GM12892 (cell line): ENCODE measurements at regions not wholly inside any gene's neighbourhood (a gene's known extent, or its start where the extent isn't known, plus 50 kb on each side); places are given as distances from the start of the nearest gene placed in this dataset.
"Not testable (repeated sequence)": the region's sequence is repeated elsewhere in the genome, so short reads cannot be mapped to it uniquely, and the experiment has no call there.

Source experiments
- DNase-seq: peaks from one replicate; pipeline ENCODE4 v3.0.0; 2011; ENCODE audit not compliant: insufficient read length
- FAIRE-seq: peaks from 2 replicates; lab custom pipeline; 2011; peaks lifted over from hg19 to GRCh38; lab: Jason Lieb, UNC
- POLR2A ChIP-seq: IDR thresholded peaks from 2 replicates; pipeline ENCODE4 v1.6.1; 2011; ENCODE audit warnings: low read depth, low read length, control low read depth
- POLR2AphosphoS5 ChIP-seq: IDR thresholded peaks from 2 replicates; pipeline ENCODE4 v1.6.1; 2011; ENCODE audit warnings: low read depth, low read length, control low read depth
- TAF1 ChIP-seq: IDR thresholded peaks from 2 replicates; pipeline ENCODE4 v1.6.1; 2011; ENCODE audit warnings: low read depth, mild to moderate bottlenecking, control low read depth, low read length, borderline replicate concordance

- FAIRE-seq (no peak), DNase-seq (no peak)
- TF ChIP-seq TAF1: no peak
- no peak for TF ChIP-seq POLR2AphosphoS5
- TF ChIP-seq POLR2A: no peak
These were observed 72.2 kb upstream of the FICD start for GRCh38 chr12:108442910-108443309.

DNA sequence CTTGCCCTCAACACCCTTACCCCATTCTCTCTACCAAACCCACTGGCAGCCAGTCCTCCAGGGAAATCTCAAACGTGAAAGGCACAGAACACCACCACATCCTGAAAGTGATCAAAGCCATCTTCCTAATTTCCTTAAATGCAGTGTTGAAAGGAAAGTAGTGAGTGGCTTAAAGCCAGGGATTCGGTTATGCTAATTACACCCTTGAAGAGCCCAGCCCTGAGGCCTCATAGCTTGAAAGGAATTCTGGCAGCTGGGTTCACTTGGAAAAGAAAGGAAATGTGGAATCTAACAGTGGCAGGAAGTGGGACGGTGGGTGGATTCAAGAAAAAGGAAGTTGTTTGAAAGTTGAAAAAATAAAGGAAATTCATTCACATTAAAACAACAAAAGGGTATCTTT, 73.0 kb upstream of the FICD start:
- TF ChIP-seq POLR2A (no peak), POLR2AphosphoS5 (no peak), TAF1 (no peak)
- DNase-seq: no peak
- no peak for FAIRE-seq

DNA sequence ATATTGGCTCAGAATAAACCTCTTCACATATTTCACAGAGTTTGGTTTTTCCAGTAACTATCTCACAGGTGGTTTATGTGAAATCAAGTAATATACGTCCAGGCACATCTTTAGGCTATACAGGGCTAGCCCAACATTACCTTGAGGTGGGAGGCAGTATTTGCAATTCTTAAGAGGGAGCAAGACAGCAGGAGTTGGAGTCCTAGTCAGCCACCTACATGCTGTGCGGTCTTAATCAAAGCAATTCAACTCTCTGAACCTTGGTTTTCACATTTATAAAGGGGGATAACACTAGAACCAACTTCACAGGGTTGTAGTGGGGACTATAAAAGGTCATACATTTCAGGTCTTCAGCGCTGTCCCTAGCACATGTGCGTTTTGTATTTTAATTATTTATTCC, 73.5 kb upstream of the FICD start:
- FAIRE-seq: no peak
- TF ChIP-seq POLR2AphosphoS5: no peak
- TF ChIP-seq TAF1: no peak
- TF ChIP-seq POLR2A: no peak
- DNase-seq: no peak

GRCh38 chr12:108440736-108441135, 74.3 kb upstream of the FICD start:
- TF ChIP-seq POLR2AphosphoS5: no peak
- TF ChIP-seq POLR2A: no peak
- no peak for TF ChIP-seq TAF1
- no peak for DNase-seq
- no peak for FAIRE-seq

- TF ChIP-seq TAF1 (no peak), POLR2AphosphoS5 (no peak), POLR2A (no peak)
- DNase-seq (no peak), FAIRE-seq (no peak)
These were observed 76.4 kb upstream of the FICD start for GRCh38 chr12:108438667-108439066.

DNA sequence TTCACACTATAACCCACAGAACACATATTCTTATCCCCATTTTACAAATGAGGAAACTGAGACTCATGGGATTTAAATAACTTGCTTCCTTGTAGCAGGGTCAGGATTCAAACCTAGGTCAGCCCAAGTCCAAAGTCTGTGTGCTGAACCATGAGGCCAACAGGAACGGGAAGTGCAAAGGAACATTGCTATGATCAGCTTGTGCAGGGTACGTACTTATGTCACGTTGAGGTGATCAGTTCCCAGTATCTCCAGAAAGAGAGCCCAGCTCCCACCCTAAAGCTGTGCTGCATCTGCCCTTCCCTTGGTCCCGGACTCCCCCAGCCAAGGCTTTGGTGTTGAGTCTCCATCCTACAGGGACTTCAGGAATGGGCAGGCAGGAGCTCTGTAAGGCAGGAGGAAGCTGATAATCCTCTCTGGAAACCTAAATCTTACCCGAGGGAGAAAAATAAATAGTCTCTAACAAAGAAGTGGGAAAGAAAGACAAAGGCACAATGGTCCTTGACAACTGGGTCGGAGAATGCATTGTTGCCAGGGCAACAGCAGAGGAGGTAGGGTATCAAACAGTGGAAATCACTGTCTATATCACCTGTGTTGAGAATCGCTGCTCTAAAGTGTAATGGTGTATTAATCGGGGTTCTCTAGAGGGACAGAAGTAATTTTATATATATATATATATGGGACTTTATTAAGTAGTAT, 82.5 kb upstream of the FICD start:
- TF ChIP-seq TAF1 (no peak), POLR2AphosphoS5 (no peak), POLR2A (no peak)
- no peak for FAIRE-seq

GRCh38 chr12:108430926-108431325, 84.2 kb upstream of the FICD start:
- no peak for DNase-seq
- no peak for TF ChIP-seq TAF1
- TF ChIP-seq POLR2A: no peak
- TF ChIP-seq POLR2AphosphoS5: no peak
- FAIRE-seq: no peak

More for the DNA sequence above, 82.5 kb upstream of the FICD start:
- DNase-seq: no peak

DNA sequence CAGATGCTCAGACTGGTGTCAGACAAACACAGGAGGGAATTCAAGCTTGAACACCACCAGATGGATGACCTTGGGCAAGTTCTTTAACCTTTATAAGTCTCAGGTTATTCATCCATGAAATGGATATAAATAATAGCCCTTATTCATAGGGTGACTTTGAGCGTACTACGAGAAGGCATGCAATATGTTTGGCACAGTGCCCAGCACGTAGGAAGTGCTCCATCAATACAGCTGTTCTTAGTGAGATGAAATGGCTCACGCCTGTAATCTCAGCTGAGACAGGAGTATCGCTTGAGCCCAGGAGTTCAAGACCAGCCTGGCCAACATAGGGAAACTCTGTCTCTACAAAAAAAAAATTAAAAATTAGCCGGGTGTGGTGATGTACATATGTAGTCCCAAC, 84.8 kb upstream of the FICD start:
- TF ChIP-seq POLR2AphosphoS5 (no peak), TAF1 (no peak), POLR2A (no peak)
- FAIRE-seq: no peak
- DNase-seq: no peak

DNA sequence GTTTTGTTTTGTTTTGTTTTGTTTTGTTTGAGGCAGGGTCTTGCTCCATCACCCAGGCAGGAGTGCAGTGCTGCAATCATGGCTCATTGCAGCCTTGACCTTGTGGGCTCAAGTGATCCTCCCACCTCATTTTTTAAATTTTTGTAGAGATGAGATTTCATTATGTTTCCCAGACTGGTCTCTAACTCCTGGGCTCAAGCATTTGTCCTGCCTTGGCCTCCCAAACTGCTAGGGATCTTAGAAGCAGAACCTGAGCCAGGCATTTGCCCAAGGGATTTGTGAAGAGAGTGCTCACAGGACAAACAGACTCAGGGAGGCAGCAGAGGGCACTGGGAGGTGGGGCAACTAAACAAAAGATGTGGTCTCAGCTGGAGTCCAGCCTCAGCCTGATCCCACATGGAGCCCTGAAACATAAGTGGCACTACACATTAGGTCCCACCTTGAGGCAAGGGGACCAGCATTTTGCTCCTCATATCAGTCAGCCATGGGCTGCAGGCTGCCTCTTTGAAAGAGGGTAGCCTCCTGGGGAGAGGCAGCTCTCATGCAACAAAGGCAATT, 86.2 kb upstream of the CMKLR1 start:
- TF ChIP-seq POLR2A: no peak
- no peak for TF ChIP-seq TAF1
- no peak for TF ChIP-seq POLR2AphosphoS5
- DNase-seq: no peak
- FAIRE-seq: no peak

DNA sequence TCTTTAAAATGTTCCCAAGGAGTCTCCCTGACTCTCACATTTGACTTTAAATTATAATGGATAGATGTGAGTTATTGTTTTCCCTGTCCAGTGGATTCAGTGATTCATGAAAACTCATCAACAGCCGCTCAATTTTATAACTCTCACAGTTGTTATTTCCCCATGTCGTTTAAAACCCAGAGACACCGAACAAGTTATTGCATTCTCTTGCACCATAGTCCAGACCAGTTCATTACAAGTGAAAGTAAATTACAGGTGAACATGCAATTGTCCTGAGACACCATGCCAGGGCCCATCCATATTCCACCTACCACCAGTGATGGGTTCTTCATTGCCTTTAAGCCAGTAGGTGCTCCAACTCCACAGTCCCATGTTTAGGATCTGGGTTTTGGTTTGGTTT, 85.7 kb upstream of the CMKLR1 start:
- FAIRE-seq (no peak), DNase-seq (no peak)
- TF ChIP-seq POLR2A: no peak
- TF ChIP-seq POLR2AphosphoS5: no peak
- TF ChIP-seq TAF1: no peak

GRCh38 chr12:108424026-108424425, 84.9 kb upstream of the CMKLR1 start:
- FAIRE-seq (no peak), DNase-seq (no peak)
- no peak for TF ChIP-seq TAF1
- TF ChIP-seq POLR2AphosphoS5: no peak
- TF ChIP-seq POLR2A: no peak

- TF ChIP-seq POLR2AphosphoS5: no peak
- TF ChIP-seq TAF1: no peak
- TF ChIP-seq POLR2A: no peak
- FAIRE-seq (no peak), DNase-seq (no peak)
These were observed 84.4 kb upstream of the CMKLR1 start for GRCh38 chr12:108423486-108423885.

- not testable (repeated sequence) for FAIRE-seq, DNase-seq
These were observed 82.0 kb upstream of the CMKLR1 start for GRCh38 chr12:108421082-108421481.

- not testable (repeated sequence) for DNase-seq, FAIRE-seq
These were observed 81.3 kb upstream of the CMKLR1 start for GRCh38 chr12:108420421-108420820.
